Fibroblast of pulmonary artery (primary cell): ENCODE measurements at regions not wholly inside any gene's neighbourhood (a gene's known extent, or its start where the extent isn't known, plus 50 kb on each side); places are given as distances from the start of the nearest gene placed in this dataset.
"Not testable (repeated sequence)": the region's sequence is repeated elsewhere in the genome, so short reads cannot be mapped to it uniquely, and the experiment has no call there.

Source experiments
- DNase-seq: peaks from one replicate; pipeline ENCODE4 v3.0.0-alpha.2; 2010; ENCODE audit warnings: low read depth
- H3K4me3 ChIP-seq: replicated peaks from 2 replicates; pipeline ENCODE4 v1.5.1; 2011; ENCODE audit warnings: low read depth, mild to moderate bottlenecking, control low read depth, low read length, moderate library complexity
- TF ChIP-seq, protein P1 (sequence below): IDR thresholded peaks from 2 replicates; pipeline ENCODE4 v1.5.1; 2011; ENCODE audit warnings: mild to moderate bottlenecking, control low read depth, low read length, inconsistent platforms; ENCODE audit errors: missing control alignments

DNA sequence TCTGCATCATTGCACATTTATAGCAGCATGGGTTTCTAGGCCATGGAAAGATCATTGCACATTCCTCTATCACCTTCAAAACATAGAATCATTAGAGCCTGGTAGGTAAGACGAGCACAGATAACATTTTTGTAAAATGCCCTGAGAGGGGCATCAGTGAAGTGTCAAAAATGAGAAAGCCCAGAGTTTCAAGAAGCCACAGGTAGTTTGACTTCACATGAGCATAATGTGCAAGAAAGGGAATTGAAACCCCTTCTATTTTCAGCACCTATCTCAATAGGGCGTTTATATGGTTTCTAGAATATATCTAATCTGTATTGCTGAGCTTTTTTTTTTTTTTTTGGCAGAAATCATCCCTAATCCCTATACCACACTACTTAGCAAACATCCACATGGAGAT is 2441.7 kb downstream of the ARAP2 start:
- no peak overlapping the region for H3K4me3 ChIP-seq
- no peak for DNase-seq
- TF ChIP-seq, protein P1, sequence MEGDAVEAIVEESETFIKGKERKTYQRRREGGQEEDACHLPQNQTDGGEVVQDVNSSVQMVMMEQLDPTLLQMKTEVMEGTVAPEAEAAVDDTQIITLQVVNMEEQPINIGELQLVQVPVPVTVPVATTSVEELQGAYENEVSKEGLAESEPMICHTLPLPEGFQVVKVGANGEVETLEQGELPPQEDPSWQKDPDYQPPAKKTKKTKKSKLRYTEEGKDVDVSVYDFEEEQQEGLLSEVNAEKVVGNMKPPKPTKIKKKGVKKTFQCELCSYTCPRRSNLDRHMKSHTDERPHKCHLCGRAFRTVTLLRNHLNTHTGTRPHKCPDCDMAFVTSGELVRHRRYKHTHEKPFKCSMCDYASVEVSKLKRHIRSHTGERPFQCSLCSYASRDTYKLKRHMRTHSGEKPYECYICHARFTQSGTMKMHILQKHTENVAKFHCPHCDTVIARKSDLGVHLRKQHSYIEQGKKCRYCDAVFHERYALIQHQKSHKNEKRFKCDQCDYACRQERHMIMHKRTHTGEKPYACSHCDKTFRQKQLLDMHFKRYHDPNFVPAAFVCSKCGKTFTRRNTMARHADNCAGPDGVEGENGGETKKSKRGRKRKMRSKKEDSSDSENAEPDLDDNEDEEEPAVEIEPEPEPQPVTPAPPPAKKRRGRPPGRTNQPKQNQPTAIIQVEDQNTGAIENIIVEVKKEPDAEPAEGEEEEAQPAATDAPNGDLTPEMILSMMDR: no peak

DNA sequence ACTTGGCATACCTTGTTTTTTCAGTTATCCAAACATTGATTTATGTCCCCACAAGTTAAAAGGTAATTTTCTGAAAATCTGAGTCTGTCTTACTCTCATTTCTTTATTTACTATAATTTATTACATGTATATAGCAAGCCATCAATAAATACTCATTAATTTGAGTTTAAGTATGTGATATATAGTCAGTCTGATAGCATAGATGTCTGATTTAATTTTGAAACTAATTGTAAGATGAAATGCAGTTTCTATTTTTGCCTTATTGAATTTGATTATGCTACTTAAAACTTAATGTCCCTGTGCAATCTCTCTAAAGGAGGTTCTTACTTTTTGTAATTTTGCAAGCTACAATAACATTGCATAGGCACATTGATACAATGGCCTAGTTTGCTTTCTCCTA is 2418.6 kb downstream of the ARAP2 start:
- no peak for DNase-seq
- TF ChIP-seq, protein P1: no peak
- H3K4me3 ChIP-seq: no peak overlapping the region

DNA sequence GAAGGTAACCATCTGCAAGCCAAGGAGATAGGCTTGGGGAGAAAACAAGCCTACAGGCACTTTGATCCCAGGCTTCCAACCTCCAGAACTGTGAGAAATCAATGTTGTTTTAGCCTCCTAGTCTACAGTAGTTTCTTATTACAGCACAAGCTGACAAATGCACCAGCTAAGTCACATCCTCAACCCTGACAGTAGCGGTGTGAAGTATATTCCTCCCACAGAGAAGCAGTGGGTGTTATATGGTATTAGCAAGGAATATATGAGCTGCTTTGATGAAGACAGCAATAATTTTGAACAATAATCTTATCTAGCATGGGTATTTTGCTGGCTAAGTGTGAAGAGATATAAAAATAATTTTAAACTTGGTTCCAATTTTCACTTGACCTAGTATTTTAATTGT is 2415.0 kb downstream of the ARAP2 start:
- DNase-seq, H3K4me3 ChIP-seq: not testable (repeated sequence)

DNA sequence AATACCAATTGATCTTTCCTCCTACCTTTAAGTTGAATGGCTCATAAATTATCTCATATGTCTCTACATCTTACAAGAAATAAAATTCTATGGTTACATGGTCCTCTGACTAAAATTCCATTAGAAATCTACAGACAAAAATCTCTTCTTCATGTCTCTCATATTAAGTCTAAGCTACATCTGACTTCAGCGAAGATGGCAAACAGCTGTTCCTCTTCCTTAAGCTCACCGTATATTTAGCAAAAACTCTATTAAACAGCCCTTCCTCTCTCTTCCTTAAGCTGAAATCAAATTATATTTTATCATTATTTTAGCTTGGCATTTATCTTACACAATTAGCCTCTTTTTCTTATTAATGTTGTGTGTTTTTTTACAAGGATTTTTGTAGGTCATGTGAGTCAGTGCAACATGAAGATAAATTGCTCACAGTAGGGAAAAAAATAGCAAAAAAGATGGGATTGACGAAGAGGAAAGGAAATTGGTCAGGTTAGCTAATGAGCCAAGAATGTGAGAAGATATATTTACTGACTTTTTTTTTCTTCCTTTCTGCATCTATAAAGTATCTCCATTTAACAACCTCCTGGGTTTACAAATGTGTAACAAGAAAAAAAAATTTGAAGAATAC is 2412.8 kb downstream of the ARAP2 start:
- peak; percentile 59 for DNase-seq
- TF ChIP-seq, protein P1: no peak
- H3K4me3 ChIP-seq: no peak overlapping the region

DNA sequence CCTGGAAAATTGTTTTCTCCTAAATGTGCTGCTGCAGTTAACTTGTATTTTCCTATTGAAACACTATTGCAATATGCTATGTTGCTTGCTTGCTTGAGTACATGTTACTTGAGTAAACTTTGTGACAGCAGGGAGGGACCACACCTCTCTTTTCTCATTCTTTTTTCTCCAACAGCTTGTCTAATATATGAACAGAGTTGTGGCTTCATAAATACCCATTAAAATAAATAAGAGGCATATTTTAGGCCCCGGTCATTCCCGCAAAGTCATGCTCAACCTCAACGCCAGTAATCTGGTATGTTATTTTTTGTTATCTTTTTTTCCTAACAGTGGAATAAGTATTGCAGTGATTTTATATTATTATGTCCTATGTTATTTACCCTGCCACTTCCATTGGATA is 2408.6 kb downstream of the ARAP2 start:
- not testable (repeated sequence) for H3K4me3 ChIP-seq
- DNase-seq: peak; percentile 36

DNA sequence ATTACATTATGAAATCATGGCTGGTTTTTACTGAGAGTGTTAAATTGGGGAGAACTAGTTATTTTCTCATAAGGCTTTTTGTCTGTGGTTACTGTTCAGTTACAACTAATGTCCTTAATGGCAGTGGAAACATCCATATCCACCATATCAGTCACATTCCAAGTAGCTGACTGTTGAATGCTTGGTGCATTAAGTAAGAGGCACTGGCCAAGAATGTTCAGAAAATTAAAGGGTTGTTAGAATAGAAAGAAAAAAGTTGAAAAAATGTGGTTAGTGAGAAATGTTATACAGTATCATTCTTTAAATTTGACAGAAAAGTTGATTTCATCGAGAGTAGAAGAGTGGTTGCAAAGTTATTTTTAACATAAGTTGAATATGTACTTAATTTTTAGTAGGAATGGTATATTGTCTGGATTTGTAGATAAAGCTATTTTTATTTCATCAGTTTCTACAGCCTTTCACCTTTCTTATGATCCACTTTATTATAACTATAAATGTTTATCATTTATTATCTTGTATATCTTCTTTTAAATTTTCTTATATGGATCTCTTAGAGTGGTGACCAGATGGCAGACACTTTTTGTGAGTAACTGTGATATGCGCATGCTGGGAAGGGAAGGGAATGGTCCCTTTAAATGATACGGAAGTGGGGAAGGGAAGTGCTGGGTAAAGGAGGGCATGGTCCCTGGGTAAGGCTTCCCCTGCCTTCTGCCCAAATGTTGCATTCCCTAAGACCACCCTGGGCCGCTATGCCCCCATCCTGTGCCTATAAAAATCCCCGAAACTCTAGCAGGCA is 2407.1 kb downstream of the ARAP2 start:
- no peak overlapping the region for H3K4me3 ChIP-seq
- TF ChIP-seq, protein P1: no peak
- DNase-seq: peak; percentile 81

DNA sequence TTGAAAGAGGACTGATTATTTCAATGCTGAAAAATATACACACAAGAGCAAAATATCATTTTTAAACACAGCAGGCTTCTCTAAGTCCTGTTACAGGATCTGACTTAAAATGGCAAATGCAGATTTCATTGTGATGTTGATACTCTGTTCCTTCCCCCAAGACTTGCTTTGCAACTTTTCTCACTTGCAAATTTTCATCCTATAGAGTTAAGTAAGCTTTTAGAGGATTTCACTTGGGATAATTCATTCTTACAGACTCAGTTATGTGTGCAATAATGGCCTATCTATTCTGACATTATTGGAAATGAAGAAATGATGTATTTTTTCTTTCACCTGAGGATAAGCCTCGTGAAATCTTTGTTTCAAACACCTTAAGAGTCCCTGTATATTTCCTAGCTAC is 2403.2 kb downstream of the ARAP2 start:
- H3K4me3 ChIP-seq: no peak overlapping the region
- TF ChIP-seq, protein P1: no peak

DNA sequence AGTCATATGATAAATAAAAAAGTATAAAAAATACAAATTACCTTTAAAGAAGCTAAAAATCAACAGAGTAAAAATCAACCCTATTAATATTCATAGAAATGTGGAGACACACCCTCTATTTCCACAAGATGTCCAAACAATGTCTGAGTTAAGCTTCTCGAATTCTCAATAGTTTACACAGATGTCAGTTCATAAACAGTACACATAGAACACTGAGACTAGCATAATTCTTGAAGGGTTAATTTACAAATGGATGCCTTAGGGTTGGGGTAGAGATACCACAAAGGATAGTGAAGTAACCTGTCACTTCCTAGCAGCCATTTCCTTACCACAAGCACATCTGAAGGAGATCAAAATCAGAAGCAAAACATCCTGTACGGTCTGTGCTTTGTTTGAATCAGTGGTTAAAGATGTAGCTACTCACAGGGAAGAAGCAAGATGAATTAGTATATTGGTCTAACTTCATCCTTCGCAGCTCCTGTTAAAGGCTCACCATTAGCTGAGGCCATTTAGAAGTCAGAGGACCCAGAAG is 2393.9 kb downstream of the ARAP2 start:
- DNase-seq: no peak
- no peak overlapping the region for H3K4me3 ChIP-seq
- TF ChIP-seq, protein P1: no peak

More for the DNA sequence above, 2403.2 kb downstream of the ARAP2 start:
- no peak for DNase-seq

DNA sequence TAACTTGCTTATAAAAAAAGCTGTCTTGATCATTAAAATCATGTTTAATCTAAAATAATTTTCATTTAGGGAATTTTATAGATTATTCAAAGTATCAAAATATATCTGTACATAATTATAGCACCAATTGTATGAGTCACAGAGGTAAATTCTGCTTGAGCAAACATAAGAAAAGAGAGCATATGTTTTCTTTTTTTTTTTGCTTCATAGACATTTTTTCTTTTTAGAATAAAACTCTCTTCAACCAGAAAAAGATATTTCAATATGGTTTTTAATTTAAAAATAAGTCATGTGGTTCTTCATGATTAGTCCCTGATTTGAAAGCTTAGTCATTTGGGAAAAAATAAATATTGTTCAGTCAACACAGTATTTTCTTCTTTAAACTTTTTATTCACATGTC is 2390.6 kb downstream of the ARAP2 start:
- not testable (repeated sequence) for DNase-seq, H3K4me3 ChIP-seq
